IPS-15b (cell line): ENCODE measurements at regions not wholly inside any gene's neighbourhood (a gene's known extent, or its start where the extent isn't known, plus 50 kb on each side); places are given as distances from the start of the nearest gene placed in this dataset.

Experiments used
- H3K27me3 ChIP-seq: one replicate; pipeline ENCODE4 v1.6.1; 2013; ENCODE audit warnings: low read length; ENCODE audit not compliant: control insufficient read depth, insufficient read depth
- H3K36me3 ChIP-seq: one replicate; pipeline ENCODE4 v1.6.1; 2013; ENCODE audit warnings: low read length; ENCODE audit not compliant: control insufficient read depth, insufficient read depth
- H3K4me1 ChIP-seq: one replicate; pipeline ENCODE4 v1.6.1; 2013; ENCODE audit warnings: mild to moderate bottlenecking, low read length; ENCODE audit not compliant: control insufficient read depth, insufficient read depth
- H3K4me3 ChIP-seq: one replicate; pipeline ENCODE4 v1.5.1; 2013; ENCODE audit warnings: low read depth, low read length
- H3K9ac ChIP-seq: one replicate; pipeline ENCODE4 v1.6.1; 2013; ENCODE audit warnings: low read depth, mild to moderate bottlenecking, low read length
- H3K9me3 ChIP-seq: one replicate; pipeline ENCODE4 v1.6.1; 2013; ENCODE audit warnings: mild to moderate bottlenecking, low read length; ENCODE audit not compliant: control insufficient read depth, insufficient read depth

- no peak overlapping the region for H3K4me3 ChIP-seq
- no peaks in the 10 kb centered on the region for H3K27me3 ChIP-seq
- H3K9me3 ChIP-seq: no peaks in the 10 kb centered on the region
- H3K36me3 ChIP-seq: no peaks in the 10 kb centered on the region
- H3K9ac ChIP-seq: no peak overlapping the region
- H3K4me1 ChIP-seq: no peaks in the 10 kb centered on the region
Observed at GRCh38 chr4:82149750-82150149, 224.0 kb downstream of the HNRNPD start.

DNA sequence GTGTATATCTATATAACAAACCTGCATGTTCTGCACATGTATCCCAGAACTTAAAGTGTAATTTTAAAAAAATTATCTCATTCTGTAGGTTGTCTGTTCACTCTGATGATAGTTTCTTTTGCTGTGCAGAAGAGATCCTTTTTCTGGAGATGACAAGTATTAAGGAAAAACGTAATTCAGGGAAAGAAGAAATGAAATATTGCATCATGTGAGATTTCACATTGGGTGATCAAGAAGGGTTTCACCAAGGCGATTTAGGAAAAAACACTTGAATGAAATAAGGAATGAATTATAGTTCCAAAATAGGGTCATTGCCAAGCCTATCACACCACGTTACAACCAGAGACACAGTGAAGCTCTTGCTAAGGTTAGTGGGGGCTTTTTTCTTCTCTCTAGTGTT, 227.9 kb downstream of the HNRNPD start:
- Histone ChIP-seq H3K27me3 (no peaks in the 10 kb centered on the region), H3K4me3 (no peak overlapping the region), H3K9me3 (no peaks in the 10 kb centered on the region), H3K36me3 (no peaks in the 10 kb centered on the region), H3K9ac (no peak overlapping the region), H3K4me1 (peaks cover 3% of the 10 kb centered on the region)

- H3K9me3 ChIP-seq: no peaks in the 10 kb centered on the region
- peaks cover 3% of the 10 kb centered on the region for H3K4me1 ChIP-seq
- H3K27me3 ChIP-seq: no peaks in the 10 kb centered on the region
- no peak overlapping the region for H3K9ac ChIP-seq
- no peak overlapping the region for H3K4me3 ChIP-seq
- no peaks in the 10 kb centered on the region for H3K36me3 ChIP-seq
Observed at GRCh38 chr4:82140422-82140821, 233.4 kb downstream of the HNRNPD start.

DNA sequence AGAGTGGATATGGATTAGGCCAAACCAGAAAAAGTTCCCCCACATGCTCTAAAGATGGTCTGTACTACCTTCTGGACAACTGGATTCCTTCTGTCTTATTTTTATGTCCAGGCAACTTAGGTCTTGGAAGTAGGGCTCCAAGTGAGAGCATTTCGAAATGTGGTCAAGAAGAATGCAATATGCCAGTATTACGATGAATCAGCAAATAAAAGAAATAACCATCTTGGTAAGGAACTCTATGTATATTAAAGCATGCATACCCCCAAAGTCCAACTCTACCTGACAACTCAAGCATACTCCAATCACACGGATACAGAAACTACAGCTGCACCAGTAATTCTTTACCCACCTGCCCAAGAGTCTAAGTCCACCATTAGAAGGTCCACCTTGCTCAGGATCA, 234.5 kb downstream of the HNRNPD start:
- no peak overlapping the region for H3K4me3 ChIP-seq
- H3K9ac ChIP-seq: no peak overlapping the region
- no peaks in the 10 kb centered on the region for H3K9me3 ChIP-seq
- H3K4me1 ChIP-seq: peaks cover 3% of the 10 kb centered on the region
- H3K36me3 ChIP-seq: no peaks in the 10 kb centered on the region
- no peaks in the 10 kb centered on the region for H3K27me3 ChIP-seq

DNA sequence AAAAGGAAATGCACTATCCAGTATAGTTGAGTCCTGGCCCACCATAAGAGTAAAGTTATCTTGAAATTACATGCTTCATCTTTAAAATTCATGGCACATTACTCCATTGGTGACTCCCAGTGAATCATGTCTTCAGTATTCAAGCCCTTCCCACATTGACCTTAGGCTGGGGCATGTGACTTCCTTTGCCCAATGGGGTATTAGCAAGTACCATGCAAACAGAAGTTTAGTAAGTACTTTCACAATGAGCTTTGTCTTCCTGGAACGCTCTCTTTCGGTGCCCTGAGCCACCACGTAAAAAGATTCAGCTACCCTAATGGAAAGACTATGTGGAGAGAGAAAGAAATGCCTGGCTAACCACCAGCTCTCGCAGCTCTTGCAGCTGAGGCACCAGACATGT, 235.4 kb downstream of the HNRNPD start:
- no peak overlapping the region for H3K9ac ChIP-seq
- no peaks in the 10 kb centered on the region for H3K9me3 ChIP-seq
- H3K4me3 ChIP-seq: no peak overlapping the region
- H3K4me1 ChIP-seq: peaks cover 3% of the 10 kb centered on the region
- H3K36me3 ChIP-seq: no peaks in the 10 kb centered on the region
- no peaks in the 10 kb centered on the region for H3K27me3 ChIP-seq

DNA sequence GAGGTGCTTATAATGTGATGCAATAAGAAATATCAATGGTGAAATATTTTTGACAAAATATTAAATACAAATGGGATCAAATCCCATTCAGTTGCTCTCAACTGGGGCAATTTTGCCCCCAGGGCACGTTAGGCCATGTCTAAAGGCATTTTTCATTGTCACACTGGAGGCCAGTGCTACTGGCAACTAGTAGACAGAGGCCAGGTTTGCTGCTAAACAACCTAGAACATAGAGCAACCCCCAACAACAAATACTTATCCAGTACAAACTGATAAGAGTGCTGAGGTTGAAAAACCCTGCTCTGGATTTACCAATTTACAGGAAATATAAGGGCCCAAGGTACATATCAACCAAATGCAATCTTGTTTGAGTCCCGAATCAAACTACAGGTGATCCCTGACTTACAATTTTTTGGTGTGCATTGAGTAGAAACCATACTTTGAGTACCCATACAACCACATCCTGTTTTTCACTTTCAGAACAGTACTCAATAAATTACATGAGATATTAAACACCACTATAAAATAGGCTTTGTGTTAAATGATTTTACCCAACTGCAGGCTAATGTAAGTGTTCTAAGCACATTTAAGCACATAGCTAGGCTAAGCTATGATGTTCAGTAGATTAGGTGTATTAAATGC, 237.5 kb downstream of the HNRNPD start:
- Histone ChIP-seq H3K4me3 (no peak overlapping the region), H3K27me3 (no peaks in the 10 kb centered on the region), H3K4me1 (peaks cover under 1% of the 10 kb centered on the region), H3K9ac (no peak overlapping the region), H3K36me3 (no peaks in the 10 kb centered on the region), H3K9me3 (no peaks in the 10 kb centered on the region)

DNA sequence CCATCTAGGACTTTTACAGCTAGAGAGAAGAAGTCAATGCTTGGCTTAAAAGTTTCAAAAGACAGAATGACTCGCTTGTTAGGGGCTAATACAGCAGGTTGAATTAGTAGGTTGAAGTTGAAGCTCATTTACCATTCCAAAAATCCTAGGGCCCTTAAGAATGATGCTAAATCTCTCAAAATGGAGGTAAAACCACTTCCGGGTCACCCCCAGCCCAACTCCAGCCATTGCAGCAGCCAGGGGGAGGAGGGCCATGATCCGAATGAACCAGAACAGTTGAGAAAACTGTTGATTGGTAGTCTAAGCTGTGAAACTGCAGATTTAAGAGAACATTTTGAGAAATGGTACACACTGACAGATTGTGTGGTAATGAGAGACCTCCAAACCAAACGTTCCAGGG, 245.4 kb downstream of the HNRNPD start:
- Histone ChIP-seq H3K9me3 (no peaks in the 10 kb centered on the region), H3K36me3 (no peaks in the 10 kb centered on the region), H3K27me3 (no peaks in the 10 kb centered on the region), H3K4me3 (no peak overlapping the region), H3K9ac (no peak overlapping the region), H3K4me1 (no peaks in the 10 kb centered on the region)

GRCh38 chr4:82126512-82127040, 247.2 kb downstream of the HNRNPD start:
- Histone ChIP-seq H3K27me3 (no peaks in the 10 kb centered on the region), H3K4me1 (no peaks in the 10 kb centered on the region), H3K9me3 (no peaks in the 10 kb centered on the region), H3K9ac (no peak overlapping the region), H3K36me3 (no peaks in the 10 kb centered on the region), H3K4me3 (no peak overlapping the region)

GRCh38 chr4:82125787-82126297, 247.9 kb downstream of the HNRNPD start:
- no peaks in the 10 kb centered on the region for H3K9me3 ChIP-seq
- no peaks in the 10 kb centered on the region for H3K4me1 ChIP-seq
- H3K4me3 ChIP-seq: no peak overlapping the region
- no peaks in the 10 kb centered on the region for H3K36me3 ChIP-seq
- H3K9ac ChIP-seq: no peak overlapping the region
- H3K27me3 ChIP-seq: no peaks in the 10 kb centered on the region

GRCh38 chr4:82124932-82125786, 248.6 kb downstream of the HNRNPD start:
- no peaks in the 10 kb centered on the region for H3K4me1 ChIP-seq
- H3K4me3 ChIP-seq: no peak overlapping the region
- no peak overlapping the region for H3K9ac ChIP-seq
- H3K36me3 ChIP-seq: no peaks in the 10 kb centered on the region
- no peaks in the 10 kb centered on the region for H3K9me3 ChIP-seq
- H3K27me3 ChIP-seq: no peaks in the 10 kb centered on the region

DNA sequence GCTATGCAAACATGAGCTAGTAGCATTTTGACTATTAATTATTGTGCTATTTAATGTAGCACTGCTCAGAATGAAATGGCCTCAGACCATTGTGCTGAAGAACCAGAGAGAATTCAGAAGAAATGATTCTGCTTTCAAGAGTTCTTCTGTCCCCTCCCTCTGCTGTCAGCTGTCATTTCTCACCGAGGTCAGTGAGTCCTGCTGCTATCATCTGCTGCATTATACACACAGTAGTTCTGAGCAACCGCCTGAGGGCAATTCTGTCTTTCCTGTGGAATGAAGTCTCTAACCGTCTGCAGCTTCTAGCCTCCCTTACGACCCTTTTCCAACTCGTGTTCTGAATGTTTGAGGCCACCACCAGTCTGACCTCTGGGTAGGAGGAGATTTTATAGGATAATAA, 249.4 kb downstream of the HNRNPD start:
- Histone ChIP-seq H3K27me3 (no peaks in the 10 kb centered on the region), H3K9me3 (no peaks in the 10 kb centered on the region), H3K9ac (no peak overlapping the region), H3K4me3 (no peak overlapping the region), H3K36me3 (no peaks in the 10 kb centered on the region), H3K4me1 (no peaks in the 10 kb centered on the region)

- Histone ChIP-seq H3K36me3 (no peaks in the 10 kb centered on the region), H3K4me3 (no peak overlapping the region), H3K4me1 (no peaks in the 10 kb centered on the region), H3K27me3 (no peaks in the 10 kb centered on the region), H3K9ac (no peak overlapping the region), H3K9me3 (no peaks in the 10 kb centered on the region)
Observed at GRCh38 chr4:82123934-82124333, 249.9 kb downstream of the HNRNPD start.
